Sciatic nerve (tissue), 2 donors: ENCODE measurements at regions not wholly inside any gene's neighbourhood (a gene's known extent, or its start where the extent isn't known, plus 50 kb on each side); places are given as distances from the start of the nearest gene placed in this dataset.
"Not testable (repeated sequence)": the region's sequence is repeated elsewhere in the genome, so short reads cannot be mapped to it uniquely, and the experiment has no call there.

Experiments
- ATAC-seq: fragments of 200-7000 bp; cut with Tn5 transposase; one replicate; pipeline ENCODE4 v1.9.1; 2020; ENCODE audit warnings: mild to moderate bottlenecking, moderate library complexity
- DNase-seq: peaks from one replicate; pipeline ENCODE4 v3.0.0-alpha.2; 2020; ENCODE audit warnings: low spot score
- intact Hi-C: fragments of 100-400 bp; cut with DNase I; formaldehyde crosslinking; loops from one replicate; pipeline ENCODE4 v1.14.2; 2022
- donor health status: DM: no; HTN: no; CAD: no.
- donor health status: DM: no; HTN: no; CAD: no.

- ATAC-seq (no peak), DNase-seq (no peak)
- intact Hi-C loops, result no loop called here
Measured at GRCh38 chr14:106652494-106652893, 1126.1 kb downstream of the TMEM121 start.

- ATAC-seq, result no peak
Measured at GRCh38 chr14:106657460-106657859, 1131.1 kb downstream of the TMEM121 start.

DNA sequence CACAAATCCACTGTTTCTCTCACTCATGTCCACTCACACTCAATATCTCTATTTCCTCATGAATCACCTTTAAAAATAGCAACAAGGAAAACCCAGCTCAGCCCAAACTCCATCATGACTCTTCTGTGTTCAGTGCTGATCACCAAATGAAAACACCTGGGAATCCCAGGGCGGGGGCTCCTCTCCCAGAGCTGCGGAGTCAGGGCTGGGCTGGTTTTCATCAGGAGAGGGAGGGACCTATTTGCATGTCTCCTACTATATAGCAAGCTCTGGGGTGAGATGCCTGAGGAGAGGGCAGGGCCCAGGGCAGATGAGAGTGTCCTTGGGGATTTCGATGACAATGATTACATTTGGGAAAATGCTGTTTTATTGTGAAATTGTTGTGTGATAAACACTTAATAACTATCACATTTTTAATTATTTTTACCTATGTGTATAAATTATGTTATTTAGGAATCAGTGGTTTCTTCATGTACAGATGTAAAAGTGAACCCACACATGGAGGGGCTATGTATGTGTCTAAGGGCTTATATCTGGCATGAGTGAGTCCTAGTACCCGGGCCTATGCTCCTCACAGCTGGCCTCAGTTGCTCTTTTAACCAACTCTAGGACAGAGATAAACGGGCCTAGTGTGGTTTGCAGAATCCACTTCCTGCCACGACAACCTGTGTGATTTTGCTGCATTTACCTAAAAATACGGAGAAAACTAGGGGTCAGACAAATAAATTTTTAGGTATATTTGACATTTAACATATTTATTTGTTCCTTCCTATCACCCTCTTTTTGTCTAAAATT is 1131.9 kb downstream of the TMEM121 start:
- DNase-seq, ATAC-seq, intact Hi-C loops: not testable (repeated sequence)

More at GRCh38 chr14:106657460-106657859, 1131.1 kb downstream of the TMEM121 start:
- DNase-seq, result no peak
- intact Hi-C loops, result no loop called here

GRCh38 chr14:106661561-106661960 is 1135.2 kb downstream of the TMEM121 start:
- intact Hi-C loops, ATAC-seq, DNase-seq: not testable (repeated sequence)

GRCh38 chr14:106662936-106663550 is 1136.7 kb downstream of the TMEM121 start:
- DNase-seq, result no peak
- ATAC-seq, result no peak
- intact Hi-C loops, result no loop called here

- ATAC-seq, intact Hi-C loops, DNase-seq: not testable (repeated sequence)
Measured at GRCh38 chr14:106663805-106664410, 1137.5 kb downstream of the TMEM121 start.

DNA sequence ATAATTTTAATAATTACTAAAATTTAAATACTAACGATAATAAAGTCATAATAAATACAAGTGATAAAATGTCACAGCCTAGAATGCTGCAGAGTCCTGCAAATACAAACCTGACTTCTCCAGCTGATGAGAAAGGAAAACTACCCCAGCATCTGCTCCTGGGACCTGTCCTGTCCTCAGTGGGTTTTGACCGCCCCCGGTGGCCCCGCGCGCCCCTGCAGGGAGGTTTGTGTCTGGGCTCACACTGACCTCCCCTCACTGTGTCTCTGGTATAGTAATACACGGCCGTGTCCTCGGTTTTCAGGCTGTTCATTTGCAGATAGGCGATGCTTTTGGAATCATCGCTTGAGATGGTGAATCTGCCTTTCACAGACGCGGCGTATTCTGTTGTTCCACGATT is 1139.4 kb downstream of the TMEM121 start:
- DNase-seq, result no peak
- no peak for ATAC-seq
- intact Hi-C loops, result no loop called here

- DNase-seq, result no peak
- no peak for ATAC-seq
- intact Hi-C loops, result no loop called here
Measured at GRCh38 chr14:106666341-106666740, 1140.0 kb downstream of the TMEM121 start.

GRCh38 chr14:106670011-106670410 is 1143.6 kb downstream of the TMEM121 start:
- DNase-seq, result no peak
- intact Hi-C loops, result no loop called here

DNA sequence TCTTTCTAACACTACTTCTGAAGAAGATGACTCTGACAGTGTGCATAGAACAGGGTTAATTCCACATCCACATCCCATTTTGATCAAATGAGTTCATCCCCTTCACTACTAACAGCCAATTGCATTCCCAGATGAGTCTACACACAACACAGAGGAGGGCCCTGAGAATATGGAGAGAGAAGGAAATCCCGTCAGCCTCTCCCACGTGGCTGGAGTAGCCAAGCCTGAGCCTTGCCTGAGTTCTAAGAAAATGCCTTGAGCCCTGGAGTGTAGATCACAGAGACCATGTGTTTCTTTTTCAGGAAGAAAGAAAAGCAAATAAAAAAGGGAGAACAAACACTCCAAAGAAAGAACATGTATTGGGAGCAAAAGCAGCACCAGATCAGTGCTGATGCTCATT is 1147.7 kb downstream of the TMEM121 start:
- ATAC-seq, intact Hi-C loops, DNase-seq: not testable (repeated sequence)

More at GRCh38 chr14:106670011-106670410, 1143.6 kb downstream of the TMEM121 start:
- no peak for ATAC-seq

GRCh38 chr14:106674509-106675125 is 1148.2 kb downstream of the TMEM121 start:
- DNase-seq, ATAC-seq, intact Hi-C loops: not testable (repeated sequence)

DNA sequence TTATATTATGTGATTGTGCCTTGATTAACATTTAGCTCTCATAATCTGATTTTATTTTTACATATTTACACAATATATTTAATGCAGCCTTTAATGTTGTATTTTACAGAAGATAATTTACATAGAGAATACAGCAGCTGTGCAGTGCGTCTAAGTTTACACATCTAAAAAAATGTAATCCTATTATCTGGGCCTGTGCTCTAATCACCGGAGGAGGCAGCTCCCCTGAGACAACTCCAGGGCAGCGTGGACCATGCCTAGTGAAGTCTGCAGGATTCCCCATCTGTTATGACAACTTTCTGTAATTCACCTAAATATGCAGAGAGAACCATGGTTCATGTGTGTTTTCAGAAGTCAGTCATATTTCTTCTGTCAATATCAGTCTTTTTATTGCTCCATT is 1149.3 kb downstream of the TMEM121 start:
- intact Hi-C loops, ATAC-seq: not testable (repeated sequence)

DNA sequence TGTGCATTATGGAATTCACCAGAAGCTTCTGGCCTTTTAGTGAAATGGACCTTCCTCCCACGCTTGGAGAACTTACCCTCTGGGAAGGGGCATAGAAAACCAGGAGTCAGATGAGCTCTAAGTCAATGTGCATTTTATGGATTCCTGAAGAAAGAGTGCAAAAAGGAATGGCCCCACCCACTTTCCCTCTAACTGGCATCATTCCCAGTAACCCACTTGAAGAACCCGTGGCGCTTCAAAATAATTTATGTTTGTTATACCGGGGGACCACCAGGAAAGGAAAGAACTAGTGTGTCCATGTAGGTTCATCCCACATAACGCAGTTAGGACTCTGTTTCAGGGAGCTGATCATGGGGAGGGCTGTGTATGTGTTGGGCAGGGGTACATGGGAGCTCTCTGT is 1153.4 kb downstream of the TMEM121 start:
- ATAC-seq, result no peak
- DNase-seq, result no peak
- intact Hi-C loops, result no loop called here

More for the DNA sequence above, 1149.3 kb downstream of the TMEM121 start:
- not testable (repeated sequence) for DNase-seq

DNA sequence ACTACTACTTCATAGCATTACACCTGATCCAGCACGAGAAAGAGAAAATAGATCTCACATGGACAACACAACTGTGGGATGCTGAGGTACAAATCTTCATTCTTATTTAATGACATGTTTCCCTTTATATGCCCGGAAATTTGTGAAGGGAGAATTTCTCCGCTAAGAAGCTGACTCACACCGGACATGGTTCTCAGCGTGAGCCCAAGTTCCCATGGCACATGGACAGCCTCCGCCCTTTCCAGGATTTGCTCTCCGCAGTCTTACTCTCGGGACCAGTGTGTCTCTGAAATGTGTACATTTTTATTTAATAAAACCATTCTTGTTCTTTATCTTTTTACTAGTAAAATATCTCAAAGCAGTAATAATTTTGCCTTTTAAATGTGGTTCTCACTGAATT is 1154.8 kb downstream of the TMEM121 start:
- no peak for DNase-seq
- intact Hi-C loops, result no loop called here
- no peak for ATAC-seq

DNA sequence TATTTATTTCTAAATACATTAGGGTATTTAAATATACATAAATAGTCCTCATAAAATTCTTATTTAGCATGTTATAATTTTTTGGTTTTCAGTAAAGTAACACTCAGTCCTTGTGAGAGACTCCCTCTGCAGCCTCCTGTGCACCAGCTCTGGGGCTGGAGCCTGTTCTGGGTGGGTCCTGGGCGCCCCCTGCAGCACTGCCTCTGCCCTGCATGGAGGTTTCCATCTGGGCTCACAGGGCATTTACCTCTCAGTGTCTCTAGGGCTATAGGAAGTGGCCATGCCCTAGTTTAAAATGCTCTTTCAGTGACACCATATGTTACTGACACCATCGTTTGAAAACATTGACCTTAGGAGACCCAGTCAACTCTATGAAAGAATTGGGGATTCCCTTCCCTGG is 1155.2 kb downstream of the TMEM121 start:
- DNase-seq (no peak), ATAC-seq (no peak)
- intact Hi-C loops, result no loop called here

DNA sequence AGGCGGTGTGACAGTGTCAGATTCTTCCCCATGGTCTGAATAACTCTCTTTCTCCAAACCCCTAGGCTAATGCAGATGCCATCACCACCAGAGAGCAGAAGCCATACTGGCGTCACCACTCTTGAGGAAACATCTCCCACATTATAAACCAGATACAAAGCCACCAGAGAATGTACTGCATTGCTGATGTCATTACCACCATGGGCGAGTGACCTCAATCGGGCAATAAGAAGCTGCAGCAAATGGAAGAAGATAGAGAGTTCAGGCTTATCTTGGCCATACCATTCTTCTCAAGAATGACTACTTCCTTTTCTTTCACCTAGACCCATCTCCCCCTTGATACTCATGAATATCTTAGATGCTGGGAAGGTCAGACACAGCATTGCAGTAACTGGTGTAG is 1157.2 kb downstream of the TMEM121 start:
- intact Hi-C loops, result no loop called here
- DNase-seq, result no peak
- ATAC-seq, result no peak

- ATAC-seq, result no peak
- DNase-seq, result no peak
- intact Hi-C loops, result no loop called here
Measured at GRCh38 chr14:106686533-106686932, 1160.2 kb downstream of the TMEM121 start.

DNA sequence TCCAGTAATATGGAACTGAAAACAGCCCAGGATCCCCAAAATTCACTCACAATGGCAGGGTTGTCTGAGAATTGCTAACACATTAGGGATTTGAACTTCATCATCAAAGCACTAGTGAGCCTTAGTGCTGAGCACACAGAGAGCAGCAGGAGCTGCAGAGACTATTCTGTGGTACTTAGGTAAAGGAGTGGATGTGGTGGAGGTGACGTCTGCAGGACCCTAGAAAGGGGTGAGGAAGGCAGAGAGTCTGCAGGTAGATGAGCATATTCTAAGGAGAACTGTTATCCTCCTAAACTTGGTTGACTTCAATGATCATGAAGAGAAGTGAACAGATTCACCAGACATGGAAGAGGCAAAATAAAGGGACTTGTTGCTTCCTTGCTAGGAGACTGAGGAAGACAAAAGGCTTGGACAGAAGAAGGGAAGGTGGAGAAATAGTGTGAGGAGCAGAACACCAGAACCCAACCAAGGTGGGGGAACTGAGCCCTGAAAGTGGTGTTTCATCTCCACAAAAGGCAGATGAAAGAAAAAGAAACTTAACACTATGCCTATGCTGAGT is 1164.0 kb downstream of the TMEM121 start:
- DNase-seq, result no peak
- intact Hi-C loops, result no loop called here
- no peak for ATAC-seq

GRCh38 chr14:106691601-106692291 is 1165.4 kb downstream of the TMEM121 start:
- peak; percentile 58 for DNase-seq
- no peak for ATAC-seq
- intact Hi-C loops, result no loop called here
